SK-N-MC (cell line): ENCODE measurements at regions not wholly inside any gene's neighbourhood (a gene's known extent, or its start where the extent isn't known, plus 50 kb on each side); places are given as distances from the start of the nearest gene placed in this dataset.

ENCODE experiments used
- FOXP2 ChIP-seq: optimal IDR thresholded peaks from 2 replicates; pipeline ENCODE3; 2011; ENCODE audit warnings: mild to moderate bottlenecking, moderate library complexity; ENCODE audit not compliant: insufficient read depth; ENCODE audit errors: extremely low read length, control extremely low read depth
- POLR2AphosphoS5 ChIP-seq: IDR thresholded peaks from 2 replicates; pipeline ENCODE4 v1.6.1; 2012; ENCODE audit warnings: mild to moderate bottlenecking, low read depth, low read length, borderline replicate concordance

DNA sequence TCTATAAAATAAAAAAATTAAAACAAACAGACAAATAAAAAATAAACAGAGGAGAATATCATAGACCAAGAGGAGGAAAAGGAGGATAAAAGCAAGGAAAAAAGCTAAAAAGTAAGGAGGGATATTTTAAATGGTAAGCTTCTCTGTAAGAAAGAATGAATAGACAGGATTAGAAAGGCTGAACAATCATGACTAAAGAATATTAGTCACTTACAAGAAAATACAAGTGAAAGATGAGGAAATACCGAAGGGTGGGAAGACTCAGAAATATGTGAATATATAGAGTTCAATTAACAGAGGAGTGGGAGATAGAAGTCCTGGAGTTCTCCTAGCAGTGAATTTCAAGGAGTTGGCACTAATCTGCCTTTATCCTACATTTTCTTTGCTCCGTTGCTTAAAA is 162.6 kb downstream of the RTL3 start:
- TF ChIP-seq FOXP2 (no peak), POLR2AphosphoS5 (no peak)
